Adrenal gland (tissue), 5 donors: ENCODE measurements at regions not wholly inside any gene's neighbourhood (a gene's known extent, or its start where the extent isn't known, plus 50 kb on each side); places are given as distances from the start of the nearest gene placed in this dataset.

Experiments
- POLR2A ChIP-seq, 2 donors: fragments of 450-650 bp; IDR thresholded peaks; one replicate each; pipeline ENCODE4 v1.6.1; 2017; ENCODE audit warnings: antibody characterized with exemption in 2 of 2, mild to moderate bottlenecking in 2 of 2, moderate library complexity in 1 of 2
- TF ChIP-seq, protein P1 (sequence below), 6 experiments: fragments of 450-650 bp in 4 of 6; fragments of 200-600 bp in 2 of 6; sonication (generic) in 1 of 6; IDR thresholded peaks; 1 replicate in 5 of 6; 2 replicates in 1 of 6; pipeline versions ENCODE4 v1.5.1 to v1.8.0; 2016 to 2021; ENCODE audit warnings: antibody characterized with exemption in 6 of 6, mild to moderate bottlenecking in 2 of 6, moderate library complexity in 1 of 6
- donor health status: DM: no; HTN: no; CAD: no.

GRCh38 chr1:209486861-209487593 is 96.5 kb upstream of the CAMK1G start:
- no peak for TF ChIP-seq POLR2A (IDR thresholded peaks at IDR 0.05)
- TF ChIP-seq, protein P1, sequence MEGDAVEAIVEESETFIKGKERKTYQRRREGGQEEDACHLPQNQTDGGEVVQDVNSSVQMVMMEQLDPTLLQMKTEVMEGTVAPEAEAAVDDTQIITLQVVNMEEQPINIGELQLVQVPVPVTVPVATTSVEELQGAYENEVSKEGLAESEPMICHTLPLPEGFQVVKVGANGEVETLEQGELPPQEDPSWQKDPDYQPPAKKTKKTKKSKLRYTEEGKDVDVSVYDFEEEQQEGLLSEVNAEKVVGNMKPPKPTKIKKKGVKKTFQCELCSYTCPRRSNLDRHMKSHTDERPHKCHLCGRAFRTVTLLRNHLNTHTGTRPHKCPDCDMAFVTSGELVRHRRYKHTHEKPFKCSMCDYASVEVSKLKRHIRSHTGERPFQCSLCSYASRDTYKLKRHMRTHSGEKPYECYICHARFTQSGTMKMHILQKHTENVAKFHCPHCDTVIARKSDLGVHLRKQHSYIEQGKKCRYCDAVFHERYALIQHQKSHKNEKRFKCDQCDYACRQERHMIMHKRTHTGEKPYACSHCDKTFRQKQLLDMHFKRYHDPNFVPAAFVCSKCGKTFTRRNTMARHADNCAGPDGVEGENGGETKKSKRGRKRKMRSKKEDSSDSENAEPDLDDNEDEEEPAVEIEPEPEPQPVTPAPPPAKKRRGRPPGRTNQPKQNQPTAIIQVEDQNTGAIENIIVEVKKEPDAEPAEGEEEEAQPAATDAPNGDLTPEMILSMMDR (IDR thresholded peaks at IDR 0.05): no peak
